Renal cortical epithelial cell (primary cell): ENCODE measurements at regions not wholly inside any gene's neighbourhood (a gene's known extent, or its start where the extent isn't known, plus 50 kb on each side); places are given as distances from the start of the nearest gene placed in this dataset.
"Not testable (repeated sequence)": the region's sequence is repeated elsewhere in the genome, so short reads cannot be mapped to it uniquely, and the experiment has no call there.

ENCODE experiments used
- DNase-seq: peaks from one replicate; pipeline ENCODE4 v3.0.0-alpha.2; 2011; ENCODE audit warnings: low read depth

- DNase-seq: not testable (repeated sequence)
These were observed 330.7 kb upstream of the PLGLB1 start for GRCh38 chr2:87352178-87352934.

DNA sequence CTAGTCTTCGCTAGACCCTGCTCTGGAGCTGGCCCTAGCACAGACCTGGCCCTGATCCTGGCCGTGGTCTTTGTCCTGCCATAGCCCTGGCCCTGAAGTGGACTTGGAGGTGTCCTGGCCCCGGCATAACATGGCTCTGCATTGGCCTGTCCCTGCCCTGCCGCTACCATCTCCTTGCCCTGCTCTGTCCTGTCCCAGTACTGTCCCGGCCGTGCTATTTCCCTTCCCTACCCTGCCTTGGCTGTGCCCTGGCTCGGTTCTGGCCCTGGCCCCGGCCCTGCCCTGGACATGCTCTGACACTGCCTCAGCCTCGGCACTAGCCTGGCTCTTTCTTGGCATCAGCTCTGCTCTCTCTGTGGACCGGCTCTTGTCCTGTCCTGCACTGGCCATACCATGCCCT, 331.8 kb upstream of the PLGLB1 start:
- not testable (repeated sequence) for DNase-seq

DNA sequence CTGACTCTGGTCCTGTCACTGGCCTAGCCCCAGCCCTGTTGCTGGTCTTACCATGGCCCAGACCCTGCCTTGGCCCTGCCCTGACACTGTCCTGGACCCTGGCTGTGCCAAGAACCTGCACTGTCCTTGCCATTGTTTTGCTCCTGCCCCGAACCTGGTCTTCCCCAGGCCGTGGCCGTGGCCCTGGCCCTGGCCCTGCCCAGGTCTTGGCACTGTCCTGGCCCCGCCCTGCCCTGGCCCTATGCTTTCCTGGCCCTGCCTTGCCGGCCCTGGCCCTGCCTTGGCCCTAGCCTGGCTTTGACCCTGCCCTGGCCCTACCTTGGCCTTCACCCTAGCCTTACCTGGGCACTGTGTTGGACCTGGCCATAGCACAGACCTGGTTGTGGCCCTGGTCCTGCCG, 332.5 kb upstream of the PLGLB1 start:
- DNase-seq: not testable (repeated sequence)

DNA sequence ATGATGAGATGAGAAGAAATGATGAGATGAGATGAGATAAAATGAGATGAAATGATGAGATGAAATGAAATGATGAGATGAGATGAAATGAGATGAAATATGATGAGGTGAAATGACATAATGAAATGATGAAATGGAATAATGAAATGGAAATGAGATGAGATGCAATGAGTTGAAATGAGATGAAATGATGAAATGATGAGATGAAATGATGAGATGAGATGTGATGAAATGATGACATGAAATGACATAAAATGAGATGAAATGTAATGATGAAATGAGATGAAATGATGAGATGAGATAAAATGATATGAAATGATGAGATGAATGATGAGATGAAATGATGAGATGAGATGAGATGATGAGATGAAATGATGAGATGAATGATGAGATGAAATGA, 338.6 kb upstream of the PLGLB1 start:
- DNase-seq: not testable (repeated sequence)

- DNase-seq: not testable (repeated sequence)
These were observed 339.3 kb upstream of the PLGLB1 start for GRCh38 chr2:87360927-87361326.

- DNase-seq: not testable (repeated sequence)
These were observed 340.2 kb upstream of the PLGLB1 start for GRCh38 chr2:87361805-87362204.

- not testable (repeated sequence) for DNase-seq
These were observed 342.7 kb upstream of the PLGLB1 start for GRCh38 chr2:87364379-87364778.

GRCh38 chr2:87365038-87365437, 343.4 kb upstream of the PLGLB1 start:
- DNase-seq: not testable (repeated sequence)

DNA sequence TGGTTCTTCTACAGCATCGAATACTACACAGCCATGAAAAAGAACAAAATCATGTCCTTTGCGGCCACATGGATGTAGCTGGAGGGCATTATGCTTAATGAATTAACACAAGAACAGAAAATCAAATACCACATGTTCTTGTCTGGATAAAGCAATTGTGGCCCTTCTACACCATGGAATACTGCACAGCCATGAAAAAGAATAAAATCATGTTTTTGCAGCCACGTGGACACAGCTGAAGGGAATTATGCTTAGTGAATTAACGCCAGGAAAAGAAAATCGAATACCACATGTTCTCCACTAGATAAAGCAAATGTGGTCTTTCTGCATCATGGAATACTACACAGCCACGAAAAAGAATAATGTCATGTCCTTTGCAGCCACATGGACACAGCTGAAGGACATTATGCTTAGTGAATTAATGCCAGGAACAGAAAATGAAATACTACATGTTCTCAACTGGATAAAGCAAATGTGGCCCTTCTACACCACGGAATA, 361.8 kb upstream of the PLGLB2 start:
- DNase-seq: not testable (repeated sequence)

GRCh38 chr2:87395784-87396183, 352.1 kb upstream of the PLGLB2 start:
- DNase-seq: not testable (repeated sequence)

DNA sequence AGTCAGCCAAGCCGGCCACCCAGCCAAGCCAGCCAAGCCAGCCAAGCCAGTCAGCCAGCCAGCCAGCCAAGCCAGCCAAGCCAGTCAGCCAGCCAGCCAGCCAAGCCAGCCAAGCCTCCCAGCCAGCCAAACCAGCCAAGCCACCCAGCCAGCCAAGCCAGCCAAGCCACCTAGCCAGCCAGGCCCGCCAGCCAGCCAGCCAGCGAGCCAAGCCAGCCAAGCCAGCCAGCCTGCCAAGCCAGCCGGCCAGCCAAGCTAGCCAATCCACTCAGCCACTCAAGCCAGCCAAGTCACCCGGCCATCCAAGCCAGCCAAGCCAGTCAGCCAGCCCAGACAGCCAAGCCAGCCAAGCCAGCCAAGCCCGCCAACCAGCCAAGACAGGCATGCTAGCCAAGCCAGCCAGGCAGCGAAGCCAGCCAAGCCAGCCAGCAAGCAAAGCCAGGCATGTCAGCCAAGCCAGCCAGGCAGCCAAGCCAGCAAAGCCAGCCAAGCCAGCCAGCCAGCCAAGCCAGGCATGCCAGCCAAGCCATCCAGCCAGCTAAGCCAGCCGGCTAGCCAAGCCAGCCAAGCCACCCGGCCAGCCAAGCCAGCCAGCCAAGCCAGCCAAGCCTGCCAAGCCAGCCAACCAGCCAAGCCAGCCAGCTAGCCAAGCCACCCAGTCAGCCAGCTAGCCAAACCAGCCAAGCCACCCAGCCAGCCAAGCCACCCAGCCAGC, 351.2 kb upstream of the PLGLB2 start:
- not testable (repeated sequence) for DNase-seq

DNA sequence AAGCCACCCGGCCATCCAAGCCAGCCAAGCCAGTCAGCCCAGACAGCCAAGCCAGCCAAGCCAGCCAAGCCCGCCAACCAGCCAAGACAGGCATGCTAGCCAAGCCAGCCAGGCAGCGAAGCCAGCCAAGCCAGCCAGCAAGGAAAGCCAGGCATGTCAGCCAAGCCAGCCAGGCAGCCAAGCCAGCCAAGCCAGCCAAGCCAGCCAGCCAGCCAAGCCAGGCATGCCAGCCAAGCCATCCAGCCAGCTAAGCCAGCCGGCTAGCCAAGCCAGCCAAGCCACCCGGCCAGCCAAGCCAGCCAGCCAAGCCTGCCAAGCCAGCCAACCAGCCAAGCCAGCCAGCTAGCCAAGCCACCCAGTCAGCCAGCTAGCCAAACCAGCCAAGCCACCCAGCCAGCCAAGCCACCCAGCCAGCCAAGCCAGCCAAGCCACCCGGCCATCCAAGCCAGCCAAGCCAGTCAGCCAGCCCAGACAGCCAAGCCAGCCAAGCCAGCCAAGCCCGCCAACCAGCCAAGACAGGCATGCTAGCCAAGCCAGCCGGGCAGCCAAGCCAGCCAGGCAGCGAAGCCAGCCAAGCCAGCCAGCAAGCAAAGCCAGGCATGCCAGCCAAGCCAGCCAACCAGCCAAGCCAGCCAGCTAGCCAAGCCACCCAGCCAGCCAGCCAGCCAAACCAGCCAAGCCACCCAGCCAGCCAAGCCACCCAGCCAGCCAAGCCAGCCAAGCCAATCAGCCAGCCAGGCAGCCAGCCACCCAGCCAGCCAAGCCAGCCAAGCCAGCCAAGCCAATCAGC, 350.4 kb upstream of the PLGLB2 start:
- not testable (repeated sequence) for DNase-seq

DNA sequence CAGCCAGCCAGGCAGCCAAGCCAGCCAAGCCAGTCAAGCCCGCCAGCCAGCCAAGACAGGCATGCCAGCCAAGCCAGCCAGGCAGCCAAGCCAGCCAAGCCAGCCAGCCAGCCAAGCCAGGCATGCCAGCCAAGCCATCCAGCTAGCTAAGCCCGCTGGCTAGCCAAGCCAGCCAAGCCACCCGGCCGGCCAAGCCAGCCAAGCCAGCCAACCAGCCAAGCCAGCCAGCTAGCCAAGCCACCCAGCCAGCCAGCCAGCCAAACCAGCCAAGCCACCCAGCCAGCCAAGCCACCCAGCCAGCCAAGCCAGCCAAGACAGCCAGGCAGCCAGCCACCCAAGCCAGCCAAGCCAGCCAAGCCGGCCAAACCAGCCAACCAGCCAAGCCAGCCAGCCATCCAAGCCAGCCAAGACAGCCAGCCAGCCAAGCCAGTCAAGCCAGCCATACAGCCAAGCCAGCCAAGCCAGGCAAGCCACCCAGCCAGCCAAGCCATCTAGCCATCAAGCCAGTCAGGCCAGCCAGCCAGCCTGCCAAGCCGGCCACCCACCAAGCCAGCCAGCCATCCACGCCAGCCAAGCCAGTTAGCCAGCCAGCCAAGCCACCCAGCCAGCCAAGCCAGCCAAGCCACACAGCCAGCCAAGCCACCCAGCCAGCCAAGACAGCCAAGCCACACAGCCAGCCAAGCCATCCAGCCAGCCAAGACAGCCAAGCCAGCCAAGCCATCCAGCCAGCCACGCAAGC, 349.2 kb upstream of the PLGLB2 start:
- not testable (repeated sequence) for DNase-seq

GRCh38 chr2:87401726-87402345, 346.1 kb upstream of the PLGLB2 start:
- no peak for DNase-seq

- no peak for DNase-seq
These were observed 344.1 kb upstream of the PLGLB2 start for GRCh38 chr2:87403893-87404175.

GRCh38 chr2:87404411-87405255, 343.3 kb upstream of the PLGLB2 start:
- not testable (repeated sequence) for DNase-seq

DNA sequence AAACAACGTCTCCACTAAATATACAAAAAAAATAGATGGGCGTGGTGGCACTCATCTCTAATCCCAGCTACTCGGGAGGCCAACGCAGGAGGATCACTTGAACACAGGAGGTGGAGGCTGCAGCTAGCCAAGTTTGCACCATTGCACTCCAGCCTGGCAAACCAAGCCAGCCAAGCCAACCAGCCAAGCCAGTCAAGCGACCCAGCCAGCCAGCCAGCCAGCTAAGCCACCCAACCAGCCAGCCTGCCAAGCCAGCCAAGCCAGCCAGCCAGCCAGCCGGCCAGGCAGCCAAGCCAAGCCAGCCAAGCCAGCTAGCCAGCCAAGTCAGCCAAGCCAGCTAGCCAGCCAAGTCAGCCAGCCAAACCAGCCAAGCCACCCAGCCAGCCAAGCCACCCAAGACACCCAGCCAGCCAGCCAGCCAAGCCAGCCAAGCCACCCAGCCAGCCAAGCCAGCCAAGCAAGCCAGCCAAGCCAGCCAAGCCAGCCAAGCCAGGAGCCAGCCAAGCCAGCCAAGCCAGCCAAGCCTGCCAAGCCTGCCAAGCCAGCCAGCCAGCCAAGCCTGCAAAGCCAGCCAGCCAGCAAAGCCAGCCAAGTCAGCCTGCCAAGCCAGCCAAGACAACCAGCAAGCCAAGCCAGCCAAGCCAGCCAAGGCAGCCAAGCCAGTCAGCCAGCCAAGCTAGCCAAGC, 342.2 kb upstream of the PLGLB2 start:
- DNase-seq: not testable (repeated sequence)

DNA sequence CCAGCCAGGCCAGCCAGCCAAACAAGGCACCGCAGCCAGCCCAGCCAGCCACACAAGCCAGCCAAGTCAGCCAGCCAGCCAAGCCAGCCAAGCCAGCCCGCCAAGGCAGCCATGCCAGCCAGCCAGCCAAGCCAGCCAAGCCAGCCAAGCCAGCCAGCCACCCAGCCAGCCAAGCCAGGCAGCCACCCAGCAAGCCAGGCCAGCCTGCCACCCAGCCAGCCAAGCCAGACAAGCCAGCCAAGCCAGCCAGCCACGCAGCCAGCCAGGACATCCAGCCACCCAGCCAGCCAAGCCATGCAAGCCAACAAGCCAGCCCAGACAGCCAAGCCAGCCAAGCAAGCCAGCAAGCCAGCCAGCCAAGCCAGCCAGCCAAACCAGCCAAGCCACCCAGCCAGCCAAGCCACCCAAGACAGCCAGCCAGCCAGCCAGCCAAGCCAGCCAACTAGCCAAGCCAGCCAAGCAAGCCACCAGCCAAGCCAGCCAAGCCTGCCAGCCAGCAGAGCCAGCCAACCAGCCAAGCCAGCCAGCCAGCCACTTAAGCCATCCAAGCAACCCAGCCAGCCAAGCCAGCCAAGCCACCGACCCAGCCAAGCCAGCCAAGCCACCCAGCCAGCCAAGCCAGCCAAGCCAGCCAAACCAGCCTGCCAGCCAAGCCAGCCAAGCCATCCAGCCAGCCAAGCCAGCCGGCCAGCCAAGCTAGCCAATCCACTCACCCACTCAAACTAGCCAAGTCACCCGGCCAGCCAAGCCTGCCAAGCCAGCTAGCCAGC, 341.3 kb upstream of the PLGLB2 start:
- not testable (repeated sequence) for DNase-seq

DNA sequence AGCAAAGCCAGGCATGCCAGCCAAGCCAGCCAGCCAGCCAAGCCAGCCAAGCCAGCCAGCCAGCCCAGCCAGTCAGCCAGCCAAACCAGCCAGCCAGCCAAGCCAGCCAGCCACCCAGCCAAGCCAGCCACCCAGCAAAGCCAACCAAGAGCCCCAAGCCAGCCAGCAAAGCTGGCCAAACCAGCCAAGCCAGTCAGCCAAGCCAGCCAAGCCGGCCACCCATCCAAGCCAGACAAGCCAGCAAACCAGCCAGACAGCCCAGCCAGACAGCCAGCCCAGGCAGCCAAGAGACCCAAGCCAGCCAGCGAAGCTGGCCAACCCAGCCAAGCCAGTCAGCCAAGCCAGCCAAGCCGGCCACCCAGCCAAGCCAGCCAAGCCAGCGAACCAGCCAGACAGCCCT, 338.3 kb upstream of the PLGLB2 start:
- DNase-seq: not testable (repeated sequence)
